GM23248 (cell line): ENCODE measurements at regions not wholly inside any gene's neighbourhood (a gene's known extent, or its start where the extent isn't known, plus 50 kb on each side); places are given as distances from the start of the nearest gene placed in this dataset.

ENCODE experiments used
- EZH2 ChIP-seq: fragments of 200-600 bp; sonication (generic); IDR thresholded peaks from 2 replicates; pipeline ENCODE4 v1.6.1; 2018; ENCODE audit warnings: antibody characterized with exemption, mild to moderate bottlenecking; ENCODE audit not compliant: insufficient read depth, poor library complexity, severe bottlenecking
- EZH2phosphoT487 ChIP-seq: fragments of 200-600 bp; sonication (generic); IDR thresholded peaks from 2 replicates; pipeline ENCODE4 v1.6.1; 2018; ENCODE audit warnings: antibody characterized with exemption, moderate library complexity, mild to moderate bottlenecking, low read depth; ENCODE audit not compliant: insufficient read depth

DNA sequence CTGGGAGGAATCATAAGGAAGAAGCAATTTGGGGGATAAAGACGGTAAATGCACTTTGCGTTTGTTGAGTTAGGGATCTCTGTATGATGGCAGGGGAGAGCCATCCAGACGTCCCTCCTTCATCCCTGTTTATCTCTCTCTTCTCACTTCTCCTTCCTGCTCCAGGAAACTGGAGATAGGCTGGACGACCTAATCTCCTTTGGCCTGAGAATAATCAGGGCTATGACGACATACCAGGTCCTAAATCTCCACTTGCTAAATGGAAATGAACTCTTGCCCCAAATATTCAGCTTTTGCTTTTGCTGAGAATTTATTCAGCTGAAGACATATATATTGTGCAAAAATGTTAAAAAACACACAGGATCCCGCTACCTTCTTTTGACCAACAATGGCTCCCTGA, 182.9 kb upstream of the INHBA start:
- TF ChIP-seq EZH2phosphoT487 (no peak), EZH2 (no peak)
